Naive thymus-derived CD4-positive, alpha-beta T cell (primary cell): ENCODE measurements at regions not wholly inside any gene's neighbourhood (a gene's known extent, or its start where the extent isn't known, plus 50 kb on each side); places are given as distances from the start of the nearest gene placed in this dataset.

Experiments used
- ATAC-seq: fragments of 150-1000 bp; cut with Tn5 transposase; 2 replicates; pipeline ENCODE4 v1.10.0; 2021; ENCODE audit warnings: mild to moderate bottlenecking, moderate library complexity
- CTCF ChIA-PET: fragments of 350-600 bp; sonication (Branson Sonifier 250); formaldehyde crosslinking; loops from one replicate; lab custom pipeline; 2021; ENCODE audit warnings: antibody characterized with exemption; lab: Charles Lee
- POLR2A ChIA-PET: fragments of 350-600 bp; sonication (Branson Sonifier 250); formaldehyde crosslinking; loops from one replicate; lab custom pipeline; 2021; ENCODE audit warnings: antibody characterized with exemption, inconsistent platforms; lab: Charles Lee
- DNase-seq, 9 donors: peaks; one replicate each; pipeline versions ENCODE4 v3.0.0 to v3.0.0-alpha.2; 2020 to 2022; ENCODE audit warnings: mixed read lengths in 1 of 9
- H3K27ac ChIP-seq: one replicate; pipeline ENCODE4 v1.7.0; 2013; ENCODE audit warnings: mild to moderate bottlenecking, low read depth, low read length, moderate library complexity
- H3K27me3 ChIP-seq, 2 donors: one replicate each; pipeline ENCODE4 v1.7.0; 2013; ENCODE audit warnings: low read length in 2 of 2, mild to moderate bottlenecking in 2 of 2, moderate library complexity in 2 of 2; ENCODE audit not compliant: control insufficient read depth in 2 of 2, insufficient read depth in 2 of 2
- H3K36me3 ChIP-seq, 3 experiments: 1 replicate in 2 of 3; 2 replicates in 1 of 3; pipeline ENCODE4 v1.7.0; 2013; ENCODE audit warnings: low read length in 3 of 3, mild to moderate bottlenecking in 3 of 3, moderate library complexity in 1 of 3; ENCODE audit not compliant: insufficient read depth in 3 of 3, control insufficient read depth in 2 of 3
- H3K4me1 ChIP-seq, 2 donors: one replicate each; pipeline ENCODE4 v1.7.0; 2013; ENCODE audit warnings: low read length in 2 of 2, mild to moderate bottlenecking in 2 of 2, moderate library complexity in 1 of 2; ENCODE audit not compliant: control insufficient read depth in 2 of 2, insufficient read depth in 2 of 2
- H3K4me3 ChIP-seq: 2 replicates; pipeline ENCODE4 v1.7.0; 2013; ENCODE audit warnings: mild to moderate bottlenecking, low read length
- H3K9me3 ChIP-seq, 3 experiments: 1 replicate in 2 of 3; 2 replicates in 1 of 3; pipeline ENCODE4 v1.7.0; 2013; ENCODE audit warnings: low read length in 3 of 3; ENCODE audit not compliant: control insufficient read depth in 2 of 3
- H3K27ac Mint-ChIP-seq, 9 donors: one replicate each; pipeline ENCODE4 v1.8.0; 2020 to 2022; ENCODE audit warnings: mixed read lengths in 9 of 9, mild to moderate bottlenecking in 8 of 9, moderate library complexity in 5 of 9, inconsistent platforms in 2 of 9
- H3K27me3 Mint-ChIP-seq, 5 donors: one replicate each; pipeline ENCODE4 v1.8.0; 2021 to 2022; ENCODE audit warnings: mixed read lengths in 5 of 5, mild to moderate bottlenecking in 1 of 5
- H3K36me3 Mint-ChIP-seq, 5 donors: one replicate each; pipeline ENCODE4 v1.8.0; 2020 to 2022; ENCODE audit warnings: mixed read lengths in 5 of 5, mild to moderate bottlenecking in 3 of 5, inconsistent platforms in 1 of 5
- H3K4me1 Mint-ChIP-seq, 7 donors: one replicate each; pipeline ENCODE4 v1.8.0; 2020 to 2022; ENCODE audit warnings: mixed read lengths in 7 of 7, mild to moderate bottlenecking in 3 of 7, inconsistent platforms in 1 of 7
- H3K4me3 Mint-ChIP-seq, 10 donors: one replicate each; pipeline ENCODE4 v1.8.0; 2020 to 2022; ENCODE audit warnings: mild to moderate bottlenecking in 10 of 10, mixed read lengths in 10 of 10, moderate library complexity in 6 of 10, inconsistent platforms in 2 of 10
- H3K9me3 Mint-ChIP-seq, 11 donors: one replicate each; pipeline ENCODE4 v1.8.0; 2020 to 2022; ENCODE audit warnings: mixed read lengths in 11 of 11, mild to moderate bottlenecking in 4 of 11, inconsistent platforms in 1 of 11, moderate library complexity in 1 of 11
- intact Hi-C, 2 donors: fragments of 100-400 bp; cut with micrococcal nuclease; formaldehyde crosslinking; loops; one replicate each; pipeline ENCODE4 v1.15.1; 2023

- peaks cover 16 to 34% (median 32%) of the 10 kb centered on the region in 5 donors for H3K27me3 Mint-ChIP-seq
Measured at GRCh38 chr10:3306050-3306449, 133.5 kb upstream of the PITRM1 start.

GRCh38 chr10:3295582-3296151 lies 123.1 kb upstream of the PITRM1 start:
- Mint-ChIP-seq H3K4me3 (no peak overlapping the region), H3K27ac (no peak overlapping the region), H3K36me3 (no peaks in the 10 kb centered on the region), H3K4me1 (no peaks in the 10 kb centered on the region), H3K27me3 (peaks cover 0 to 6% (median 4%) of the 10 kb centered on the region in 5 donors), H3K9me3 (no peaks in the 10 kb centered on the region)
- ATAC-seq, result no peak
- H3K36me3 ChIP-seq, result no peaks in the 10 kb centered on the region
- CTCF ChIA-PET, result no interaction called here
- H3K27me3 ChIP-seq, result no peaks in the 10 kb centered on the region
- no peak overlapping the region for H3K4me3 ChIP-seq
- DNase-seq, result no peak
- intact Hi-C loops, result no loop called here
- no peaks in the 10 kb centered on the region for H3K9me3 ChIP-seq
- H3K27ac ChIP-seq, result no peak overlapping the region
- POLR2A ChIA-PET, result no interaction called here
- H3K4me1 ChIP-seq, result no peaks in the 10 kb centered on the region

More at GRCh38 chr10:3306050-3306449, 133.5 kb upstream of the PITRM1 start:
- DNase-seq (no peak), ATAC-seq (no peak)
- H3K27ac Mint-ChIP-seq, result no peak overlapping the region
- Histone ChIP-seq H3K4me1 (no peaks in the 10 kb centered on the region), H3K27ac (no peak overlapping the region), H3K36me3 (no peaks in the 10 kb centered on the region), H3K27me3 (no peaks in the 10 kb centered on the region), H3K4me3 (no peak overlapping the region), H3K9me3 (no peaks in the 10 kb centered on the region)
- intact Hi-C loops, result no loop called here
- POLR2A ChIA-PET, result no interaction called here
- no peak overlapping the region for H3K4me3 Mint-ChIP-seq
- H3K36me3 Mint-ChIP-seq, result peaks cover 0 to 6% (median 0%) of the 10 kb centered on the region in 5 donors
- H3K4me1 Mint-ChIP-seq, result no peaks in the 10 kb centered on the region
- H3K9me3 Mint-ChIP-seq, result peaks cover 0 to 10% (median 0%) of the 10 kb centered on the region in 11 donors
- CTCF ChIA-PET, result interaction anchor here (0.6 kb wide), 1 partner anchor 50 kb away, joined by 3 read pairs; no protein-coding TSS in a partner anchor

GRCh38 chr10:3294919-3295581 lies 122.5 kb upstream of the PITRM1 start:
- no peaks in the 10 kb centered on the region for H3K4me1 ChIP-seq
- H3K36me3 Mint-ChIP-seq, result no peaks in the 10 kb centered on the region
- H3K27ac ChIP-seq, result no peak overlapping the region
- no peak overlapping the region for H3K27ac Mint-ChIP-seq
- CTCF ChIA-PET, result no interaction called here
- no peaks in the 10 kb centered on the region for H3K9me3 Mint-ChIP-seq
- no peak overlapping the region for H3K4me3 ChIP-seq
- H3K9me3 ChIP-seq, result no peaks in the 10 kb centered on the region
- no peak overlapping the region for H3K4me3 Mint-ChIP-seq
- no peaks in the 10 kb centered on the region for H3K36me3 ChIP-seq
- intact Hi-C loops, result no loop called here
- H3K27me3 ChIP-seq, result no peaks in the 10 kb centered on the region
- POLR2A ChIA-PET, result no interaction called here
- no peaks in the 10 kb centered on the region for H3K4me1 Mint-ChIP-seq
- peaks cover 0 to 6% (median 4%) of the 10 kb centered on the region in 5 donors for H3K27me3 Mint-ChIP-seq
- ATAC-seq, result no peak
- DNase-seq, result no peak

GRCh38 chr10:3293581-3294431 lies 121.2 kb upstream of the PITRM1 start:
- Histone ChIP-seq H3K27me3 (no peaks in the 10 kb centered on the region), H3K4me1 (no peaks in the 10 kb centered on the region), H3K36me3 (no peaks in the 10 kb centered on the region), H3K27ac (no peak overlapping the region), H3K9me3 (no peaks in the 10 kb centered on the region), H3K4me3 (no peak overlapping the region)
- H3K4me3 Mint-ChIP-seq, result no peak overlapping the region
- ATAC-seq (no peak), DNase-seq (no peak)
- H3K9me3 Mint-ChIP-seq, result no peaks in the 10 kb centered on the region
- no peaks in the 10 kb centered on the region for H3K36me3 Mint-ChIP-seq
- H3K4me1 Mint-ChIP-seq, result no peaks in the 10 kb centered on the region
- POLR2A ChIA-PET, result no interaction called here
- no peak overlapping the region for H3K27ac Mint-ChIP-seq
- CTCF ChIA-PET, result no interaction called here
- H3K27me3 Mint-ChIP-seq, result peaks cover 0 to 6% (median 4%) of the 10 kb centered on the region in 5 donors
- intact Hi-C loops, result no loop called here

- CTCF ChIA-PET, result no interaction called here
- Histone ChIP-seq H3K9me3 (no peaks in the 10 kb centered on the region), H3K36me3 (no peaks in the 10 kb centered on the region), H3K4me1 (no peaks in the 10 kb centered on the region), H3K27me3 (no peaks in the 10 kb centered on the region), H3K27ac (no peak overlapping the region), H3K4me3 (no peak overlapping the region)
- POLR2A ChIA-PET, result no interaction called here
- Mint-ChIP-seq H3K4me3 (no peak overlapping the region), H3K27ac (peak overlapping the region in 1 of 9 donors; percentile 43), H3K9me3 (no peaks in the 10 kb centered on the region), H3K4me1 (no peaks in the 10 kb centered on the region), H3K27me3 (peaks cover 0 to 5% (median 4%) of the 10 kb centered on the region in 5 donors), H3K36me3 (no peaks in the 10 kb centered on the region)
- intact Hi-C loops, result no loop called here
- no peak for ATAC-seq
- no peak for DNase-seq
Measured at GRCh38 chr10:3292636-3293035, 120.1 kb upstream of the PITRM1 start.

GRCh38 chr10:3290550-3290949 lies 118.0 kb upstream of the PITRM1 start:
- no peak for DNase-seq
- H3K9me3 ChIP-seq, result no peaks in the 10 kb centered on the region
- no peak overlapping the region for H3K4me3 Mint-ChIP-seq
- no peaks in the 10 kb centered on the region for H3K27me3 ChIP-seq
- no peak overlapping the region for H3K27ac ChIP-seq
- no peaks in the 10 kb centered on the region for H3K36me3 ChIP-seq
- H3K36me3 Mint-ChIP-seq, result no peaks in the 10 kb centered on the region
- H3K4me1 ChIP-seq, result no peaks in the 10 kb centered on the region
- intact Hi-C loops, result no loop called here
- no peak overlapping the region for H3K27ac Mint-ChIP-seq
- POLR2A ChIA-PET, result no interaction called here
- H3K9me3 Mint-ChIP-seq, result no peaks in the 10 kb centered on the region
- no peak overlapping the region for H3K4me3 ChIP-seq
- no peak for ATAC-seq
- H3K27me3 Mint-ChIP-seq, result peaks cover 0 to 8% (median 4%) of the 10 kb centered on the region in 5 donors
- no peaks in the 10 kb centered on the region for H3K4me1 Mint-ChIP-seq
- CTCF ChIA-PET, result no interaction called here
